Endothelial cell (in vitro differentiated cells): ENCODE measurements at regions not wholly inside any gene's neighbourhood (a gene's known extent, or its start where the extent isn't known, plus 50 kb on each side); places are given as distances from the start of the nearest gene placed in this dataset.

Experiments
- DNase-seq: peaks from one replicate; pipeline ENCODE4 v3.0.0; 2021; ENCODE audit warnings: low spot score
- H3K27ac Mint-ChIP-seq: one replicate; pipeline ENCODE4 v1.8.0; 2021; ENCODE audit warnings: mixed read lengths, inconsistent platforms; ENCODE audit not compliant: unreplicated experiment
- H3K27me3 Mint-ChIP-seq: one replicate; pipeline ENCODE4 v1.8.0; 2021; ENCODE audit warnings: mild to moderate bottlenecking, moderate library complexity, mixed read lengths, inconsistent platforms; ENCODE audit not compliant: unreplicated experiment
- H3K36me3 Mint-ChIP-seq: one replicate; pipeline ENCODE4 v1.8.0; 2021; ENCODE audit warnings: mild to moderate bottlenecking, low read depth, mixed read lengths, inconsistent platforms; ENCODE audit not compliant: unreplicated experiment
- H3K4me1 Mint-ChIP-seq: one replicate; pipeline ENCODE4 v1.8.0; 2021; ENCODE audit warnings: mild to moderate bottlenecking, mixed read lengths, inconsistent platforms; ENCODE audit not compliant: unreplicated experiment
- H3K4me3 Mint-ChIP-seq: one replicate; pipeline ENCODE4 v1.8.0; 2021; ENCODE audit warnings: mild to moderate bottlenecking, mixed read lengths, inconsistent platforms; ENCODE audit not compliant: unreplicated experiment
- H3K9me3 Mint-ChIP-seq: one replicate; pipeline ENCODE4 v1.8.0; 2021; ENCODE audit warnings: mixed read lengths, inconsistent platforms; ENCODE audit not compliant: unreplicated experiment
- CTCF ChIP-seq: fragments of 200-600 bp; sonication (generic); IDR thresholded peaks from one replicate; pipeline ENCODE4 v1.5.0; 2021; ENCODE audit warnings: antibody characterized with exemption; ENCODE audit not compliant: unreplicated experiment

- TF ChIP-seq CTCF: no peak
- no peaks in the 10 kb centered on the region for H3K9me3 Mint-ChIP-seq
- H3K4me3 Mint-ChIP-seq: no peak overlapping the region
- H3K36me3 Mint-ChIP-seq: no peaks in the 10 kb centered on the region
- no peak overlapping the region for H3K27ac Mint-ChIP-seq
- DNase-seq: no peak
- peaks cover 25% of the 10 kb centered on the region for H3K4me1 Mint-ChIP-seq
- peaks cover 12% of the 10 kb centered on the region for H3K27me3 Mint-ChIP-seq
Observed at GRCh38 chr6:6714118-6714897, 125.8 kb downstream of the LY86 start.

- H3K27ac Mint-ChIP-seq: no peak overlapping the region
- H3K4me3 Mint-ChIP-seq: no peak overlapping the region
- no peaks in the 10 kb centered on the region for H3K36me3 Mint-ChIP-seq
- peaks cover 12% of the 10 kb centered on the region for H3K27me3 Mint-ChIP-seq
- no peak for TF ChIP-seq CTCF
- peaks cover 25% of the 10 kb centered on the region for H3K4me1 Mint-ChIP-seq
- H3K9me3 Mint-ChIP-seq: no peaks in the 10 kb centered on the region
- DNase-seq: no peak
Observed at GRCh38 chr6:6714953-6715352, 126.4 kb downstream of the LY86 start.

GRCh38 chr6:6715465-6715864, 126.9 kb downstream of the LY86 start:
- H3K4me3 Mint-ChIP-seq: no peak overlapping the region
- H3K27me3 Mint-ChIP-seq: peaks cover 12% of the 10 kb centered on the region
- no peak for TF ChIP-seq CTCF
- H3K27ac Mint-ChIP-seq: no peak overlapping the region
- no peaks in the 10 kb centered on the region for H3K36me3 Mint-ChIP-seq
- DNase-seq: no peak
- H3K9me3 Mint-ChIP-seq: no peaks in the 10 kb centered on the region
- H3K4me1 Mint-ChIP-seq: peaks cover 25% of the 10 kb centered on the region

- Mint-ChIP-seq H3K36me3 (no peaks in the 10 kb centered on the region), H3K9me3 (no peaks in the 10 kb centered on the region), H3K27me3 (peaks cover 10% of the 10 kb centered on the region), H3K27ac (no peak overlapping the region), H3K4me3 (no peak overlapping the region), H3K4me1 (peaks cover 22% of the 10 kb centered on the region)
- no peak for TF ChIP-seq CTCF
- DNase-seq: no peak
Observed at GRCh38 chr6:6716998-6717763, 128.7 kb downstream of the LY86 start.

- no peaks in the 10 kb centered on the region for H3K36me3 Mint-ChIP-seq
- H3K4me1 Mint-ChIP-seq: peaks cover 24% of the 10 kb centered on the region
- H3K9me3 Mint-ChIP-seq: no peaks in the 10 kb centered on the region
- no peak for DNase-seq
- no peak overlapping the region for H3K4me3 Mint-ChIP-seq
- no peak overlapping the region for H3K27ac Mint-ChIP-seq
- H3K27me3 Mint-ChIP-seq: peaks cover 10% of the 10 kb centered on the region
- no peak for TF ChIP-seq CTCF
Observed at GRCh38 chr6:6717953-6718352, 129.4 kb downstream of the LY86 start.
